GM18511 (cell line): ENCODE measurements at regions not wholly inside any gene's neighbourhood (a gene's known extent, or its start where the extent isn't known, plus 50 kb on each side); places are given as distances from the start of the nearest gene placed in this dataset.

Experiments
- ATAC-seq: cut with Tn5 transposase; IDR thresholded peaks from one replicate; pipeline ENCODE4 v1.9.1; 2021; ENCODE audit warnings: mild to moderate bottlenecking, moderate library complexity; ENCODE audit not compliant: unreplicated experiment

GRCh38 chr5:156232251-156232869 lies 94.6 kb upstream of the SGCD start:
- ATAC-seq, result no peak

GRCh38 chr5:156237361-156237760 lies 89.6 kb upstream of the SGCD start:
- ATAC-seq, result no peak

GRCh38 chr5:156239800-156240199 lies 87.2 kb upstream of the SGCD start:
- no peak for ATAC-seq

- ATAC-seq, result no peak
These were observed 86.5 kb upstream of the SGCD start for GRCh38 chr5:156240414-156240813.

GRCh38 chr5:156241266-156241665 lies 85.7 kb upstream of the SGCD start:
- no peak for ATAC-seq

GRCh38 chr5:156245895-156246294 lies 81.1 kb upstream of the SGCD start:
- ATAC-seq, result no peak

GRCh38 chr5:156251076-156251475 lies 75.9 kb upstream of the SGCD start:
- ATAC-seq, result no peak

GRCh38 chr5:156253130-156253529 lies 73.8 kb upstream of the SGCD start:
- ATAC-seq, result no peak

- ATAC-seq, result no peak
These were observed 72.8 kb upstream of the SGCD start for GRCh38 chr5:156254196-156254595.

- ATAC-seq, result no peak
These were observed 70.3 kb upstream of the SGCD start for GRCh38 chr5:156256642-156257041.

GRCh38 chr5:156258934-156259333 lies 68.0 kb upstream of the SGCD start:
- no peak for ATAC-seq

GRCh38 chr5:156259618-156260017 lies 67.3 kb upstream of the SGCD start:
- ATAC-seq, result no peak

GRCh38 chr5:156261275-156261939 lies 65.6 kb upstream of the SGCD start:
- no peak for ATAC-seq

- ATAC-seq, result no peak
These were observed 55.4 kb upstream of the SGCD start for GRCh38 chr5:156271569-156271968.

GRCh38 chr5:156272139-156272538 lies 54.8 kb upstream of the SGCD start:
- ATAC-seq, result no peak

GRCh38 chr5:156273325-156273724 lies 53.6 kb upstream of the SGCD start:
- ATAC-seq, result no peak

GRCh38 chr5:156274453-156274852 lies 52.5 kb upstream of the SGCD start:
- no peak for ATAC-seq
